ENCODE measurements at regions not wholly inside any gene's neighbourhood (a gene's known extent, or its start where the extent isn't known, plus 50 kb on each side); places are given as distances from the start of the nearest gene placed in this dataset.

GRCh38 chr13:108528303-108528702 lies 101.1 kb upstream of the MYO16 start:
- no peak overlapping the region for H3K27ac Mint-ChIP-seq
- H3K27me3 Mint-ChIP-seq, result peaks cover 9% of the 10 kb centered on the region
- no peaks in the 10 kb centered on the region for H3K36me3 Mint-ChIP-seq
- no peaks in the 10 kb centered on the region for H3K4me1 Mint-ChIP-seq (ENCODE audit: low read depth)
- H3K9me3 Mint-ChIP-seq (ENCODE audit: low read depth), result no peaks in the 10 kb centered on the region
- no peak overlapping the region for H3K4me3 Mint-ChIP-seq

GRCh38 chr13:108533842-108534241 lies 95.6 kb upstream of the MYO16 start:
- peaks cover 3% of the 10 kb centered on the region for H3K9me3 Mint-ChIP-seq (ENCODE audit: low read depth)
- H3K27ac Mint-ChIP-seq, result no peak overlapping the region
- peaks cover 16% of the 10 kb centered on the region for H3K27me3 Mint-ChIP-seq
- no peak overlapping the region for H3K4me3 Mint-ChIP-seq
- H3K36me3 Mint-ChIP-seq, result no peaks in the 10 kb centered on the region
- no peaks in the 10 kb centered on the region for H3K4me1 Mint-ChIP-seq (ENCODE audit: low read depth)

- peaks cover 19% of the 10 kb centered on the region for H3K27me3 Mint-ChIP-seq
- H3K4me3 Mint-ChIP-seq, result no peak overlapping the region
- H3K9me3 Mint-ChIP-seq (ENCODE audit: low read depth), result peaks cover 3% of the 10 kb centered on the region
- no peak overlapping the region for H3K27ac Mint-ChIP-seq
- H3K4me1 Mint-ChIP-seq (ENCODE audit: low read depth), result no peaks in the 10 kb centered on the region
- no peaks in the 10 kb centered on the region for H3K36me3 Mint-ChIP-seq
Observed at GRCh38 chr13:108534728-108535127, 94.7 kb upstream of the MYO16 start.

- Mint-ChIP-seq H3K36me3 (no peaks in the 10 kb centered on the region), H3K9me3 (ENCODE audit: low read depth) (no peaks in the 10 kb centered on the region), H3K4me3 (no peak overlapping the region), H3K4me1 (ENCODE audit: low read depth) (no peaks in the 10 kb centered on the region), H3K27ac (no peak overlapping the region), H3K27me3 (peaks cover 4% of the 10 kb centered on the region)
Observed at GRCh38 chr13:108549934-108550333, 79.5 kb upstream of the MYO16 start.

GRCh38 chr13:108551674-108552073 lies 77.7 kb upstream of the MYO16 start:
- no peaks in the 10 kb centered on the region for H3K4me1 Mint-ChIP-seq (ENCODE audit: low read depth)
- H3K27ac Mint-ChIP-seq, result no peak overlapping the region
- peaks cover 3% of the 10 kb centered on the region for H3K27me3 Mint-ChIP-seq
- no peak overlapping the region for H3K4me3 Mint-ChIP-seq
- H3K36me3 Mint-ChIP-seq, result no peaks in the 10 kb centered on the region
- H3K9me3 Mint-ChIP-seq (ENCODE audit: low read depth), result no peaks in the 10 kb centered on the region

- Mint-ChIP-seq H3K4me1 (ENCODE audit: low read depth) (no peaks in the 10 kb centered on the region), H3K27ac (no peak overlapping the region), H3K9me3 (ENCODE audit: low read depth) (no peaks in the 10 kb centered on the region), H3K36me3 (no peaks in the 10 kb centered on the region), H3K4me3 (no peak overlapping the region), H3K27me3 (peaks cover under 1% of the 10 kb centered on the region)
Observed at GRCh38 chr13:108558489-108558888, 70.9 kb upstream of the MYO16 start.

- Mint-ChIP-seq H3K36me3 (no peaks in the 10 kb centered on the region), H3K27me3 (peaks cover 4% of the 10 kb centered on the region), H3K4me3 (no peak overlapping the region), H3K9me3 (ENCODE audit: low read depth) (no peaks in the 10 kb centered on the region), H3K27ac (no peak overlapping the region), H3K4me1 (ENCODE audit: low read depth) (no peaks in the 10 kb centered on the region)
Observed at GRCh38 chr13:108560093-108560492, 69.3 kb upstream of the MYO16 start.

- no peak overlapping the region for H3K4me3 Mint-ChIP-seq
- H3K4me1 Mint-ChIP-seq (ENCODE audit: low read depth), result no peaks in the 10 kb centered on the region
- H3K27ac Mint-ChIP-seq, result no peak overlapping the region
- H3K36me3 Mint-ChIP-seq, result no peaks in the 10 kb centered on the region
- peaks cover 4% of the 10 kb centered on the region for H3K27me3 Mint-ChIP-seq
- H3K9me3 Mint-ChIP-seq (ENCODE audit: low read depth), result no peaks in the 10 kb centered on the region
Observed at GRCh38 chr13:108561149-108561548, 68.3 kb upstream of the MYO16 start.

- Mint-ChIP-seq H3K27me3 (peaks cover 9% of the 10 kb centered on the region), H3K9me3 (ENCODE audit: low read depth) (no peaks in the 10 kb centered on the region), H3K27ac (no peak overlapping the region), H3K4me3 (no peak overlapping the region), H3K4me1 (ENCODE audit: low read depth) (no peaks in the 10 kb centered on the region), H3K36me3 (no peaks in the 10 kb centered on the region)
Observed at GRCh38 chr13:108566413-108567170, 62.8 kb upstream of the MYO16 start.

GRCh38 chr13:108572782-108573211 lies 56.6 kb upstream of the MYO16 start:
- no peak overlapping the region for H3K27ac Mint-ChIP-seq
- no peak overlapping the region for H3K4me3 Mint-ChIP-seq
- H3K36me3 Mint-ChIP-seq, result no peaks in the 10 kb centered on the region
- no peaks in the 10 kb centered on the region for H3K9me3 Mint-ChIP-seq (ENCODE audit: low read depth)
- H3K4me1 Mint-ChIP-seq (ENCODE audit: low read depth), result no peaks in the 10 kb centered on the region
- peaks cover 2% of the 10 kb centered on the region for H3K27me3 Mint-ChIP-seq

- no peaks in the 10 kb centered on the region for H3K4me1 Mint-ChIP-seq (ENCODE audit: low read depth)
- H3K4me3 Mint-ChIP-seq, result no peak overlapping the region
- no peaks in the 10 kb centered on the region for H3K9me3 Mint-ChIP-seq (ENCODE audit: low read depth)
- no peak overlapping the region for H3K27ac Mint-ChIP-seq
- H3K36me3 Mint-ChIP-seq, result no peaks in the 10 kb centered on the region
- peaks cover 2% of the 10 kb centered on the region for H3K27me3 Mint-ChIP-seq
Observed at GRCh38 chr13:108573455-108573854, 56.0 kb upstream of the MYO16 start.

- no peaks in the 10 kb centered on the region for H3K4me1 Mint-ChIP-seq (ENCODE audit: low read depth)
- H3K27me3 Mint-ChIP-seq, result peaks cover 3% of the 10 kb centered on the region
- H3K36me3 Mint-ChIP-seq, result no peaks in the 10 kb centered on the region
Observed at GRCh38 chr13:108574856-108575255, 54.6 kb upstream of the MYO16 start.

GRCh38 chr13:108575430-108575829 lies 54.0 kb upstream of the MYO16 start:
- no peak overlapping the region for H3K27ac Mint-ChIP-seq
- no peaks in the 10 kb centered on the region for H3K4me1 Mint-ChIP-seq (ENCODE audit: low read depth)
- no peaks in the 10 kb centered on the region for H3K9me3 Mint-ChIP-seq (ENCODE audit: low read depth)
- H3K27me3 Mint-ChIP-seq, result peaks cover 3% of the 10 kb centered on the region
- H3K4me3 Mint-ChIP-seq, result no peak overlapping the region
- H3K36me3 Mint-ChIP-seq, result no peaks in the 10 kb centered on the region

More at GRCh38 chr13:108574856-108575255, 54.6 kb upstream of the MYO16 start:
- H3K9me3 Mint-ChIP-seq (ENCODE audit: low read depth), result no peaks in the 10 kb centered on the region
- no peak overlapping the region for H3K4me3 Mint-ChIP-seq
- H3K27ac Mint-ChIP-seq, result no peak overlapping the region

Measured in activated naive CD8-positive, alpha-beta T cell (primary cell).